HEK293T (cell line): ENCODE measurements at regions not wholly inside any gene's neighbourhood (a gene's known extent, or its start where the extent isn't known, plus 50 kb on each side); places are given as distances from the start of the nearest gene placed in this dataset.

Experiments used
- ELF4 ChIP-seq: fragments of 450-650 bp; IDR thresholded peaks from 2 replicates; pipeline ENCODE4 v1.6.1; 2017; ENCODE audit warnings: antibody characterized with exemption
- FOXK2 ChIP-seq: fragments of 450-650 bp; IDR thresholded peaks from 2 replicates; pipeline ENCODE4 v1.6.1; 2016; ENCODE audit warnings: mild to moderate bottlenecking
- FOXM1 ChIP-seq: fragments of 450-650 bp; IDR thresholded peaks from 2 replicates; pipeline ENCODE4 v1.6.1; 2017; ENCODE audit warnings: mild to moderate bottlenecking, borderline replicate concordance
- LEF1 ChIP-seq: fragments of 450-650 bp; IDR thresholded peaks from 2 replicates; pipeline ENCODE4 v1.6.1; 2017; ENCODE audit warnings: mild to moderate bottlenecking, borderline replicate concordance
- SP1 ChIP-seq: fragments of 450-650 bp; IDR thresholded peaks from 2 replicates; pipeline ENCODE4 v1.6.1; 2017
- TARDBP ChIP-seq: fragments of 450-650 bp; IDR thresholded peaks from 2 replicates; pipeline ENCODE4 v1.6.1; 2016

DNA sequence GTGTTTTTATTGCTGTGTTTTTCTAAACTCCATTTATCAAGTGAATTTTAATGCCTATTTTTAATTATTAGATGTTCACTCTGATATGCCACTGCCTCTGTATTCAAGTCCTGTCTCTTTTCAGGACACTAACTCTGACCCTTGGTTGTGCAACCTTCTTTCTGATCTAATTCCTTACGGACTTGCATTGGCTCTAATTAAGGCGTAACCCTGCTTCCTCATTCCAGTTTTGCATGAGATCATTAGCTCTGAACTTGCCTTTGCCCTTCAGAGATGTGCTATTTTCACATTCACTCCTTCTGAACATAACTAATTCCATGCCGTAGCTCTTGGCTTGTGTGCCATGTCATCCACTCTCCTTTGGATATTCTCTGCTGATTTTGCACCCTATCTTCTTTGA lies 162.5 kb upstream of the TMEFF2 start:
- TF ChIP-seq TARDBP (no peak), ELF4 (no peak), SP1 (no peak), FOXK2 (no peak), FOXM1 (no peak), LEF1 (no peak)
